ENCODE measurements at regions not wholly inside any gene's neighbourhood (a gene's known extent, or its start where the extent isn't known, plus 50 kb on each side); places are given as distances from the start of the nearest gene placed in this dataset.

GRCh38 chr13:72166102-72166650 is 299.2 kb upstream of the DACH1 start:
- TF ChIP-seq CTCF (IDR thresholded peaks at IDR 0.05) (no peak), POLR2A (IDR thresholded peaks at IDR 0.05) (no peak)

Data from esophagus squamous epithelium (tissue), 4 donors.